Stimulated activated CD4-positive, alpha-beta T cell treated with anti-CD3 and anti-CD28 coated beads, Interleukin-4, amount 100 ng/mL, for 24 hours (primary cell): ENCODE measurements at regions not wholly inside any gene's neighbourhood (a gene's known extent, or its start where the extent isn't known, plus 50 kb on each side); places are given as distances from the start of the nearest gene placed in this dataset.
"Not testable (repeated sequence)": the region's sequence is repeated elsewhere in the genome, so short reads cannot be mapped to it uniquely, and the experiment has no call there.

Experiments
- DNase-seq: peaks from one replicate; pipeline ENCODE4 v3.0.0-alpha.2; 2020

- DNase-seq = no peak
These were observed 67.5 kb upstream of the ACTRT2 start for GRCh38 chr1:2953688-2954285.

GRCh38 chr1:2955652-2956051, 65.6 kb upstream of the ACTRT2 start:
- no peak for DNase-seq

GRCh38 chr1:2956576-2956975, 64.7 kb upstream of the ACTRT2 start:
- DNase-seq = no peak

GRCh38 chr1:2957329-2957728, 63.9 kb upstream of the ACTRT2 start:
- DNase-seq = no peak

- DNase-seq = not testable (repeated sequence)
These were observed 61.4 kb upstream of the ACTRT2 start for GRCh38 chr1:2959881-2960280.

GRCh38 chr1:2961081-2961480, 60.2 kb upstream of the ACTRT2 start:
- no peak for DNase-seq

GRCh38 chr1:2961661-2962060, 59.6 kb upstream of the ACTRT2 start:
- no peak for DNase-seq

GRCh38 chr1:2962061-2962460, 59.2 kb upstream of the ACTRT2 start:
- no peak for DNase-seq

- no peak for DNase-seq
These were observed 58.7 kb upstream of the ACTRT2 start for GRCh38 chr1:2962541-2962940.

- no peak for DNase-seq
These were observed 58.3 kb upstream of the ACTRT2 start for GRCh38 chr1:2962946-2963345.

GRCh38 chr1:2965676-2966075, 55.6 kb upstream of the ACTRT2 start:
- DNase-seq = no peak

GRCh38 chr1:2966449-2967328, 54.6 kb upstream of the ACTRT2 start:
- no peak for DNase-seq

GRCh38 chr1:2967329-2967725, 53.9 kb upstream of the ACTRT2 start:
- no peak for DNase-seq

- no peak for DNase-seq
These were observed 53.4 kb upstream of the ACTRT2 start for GRCh38 chr1:2967881-2968280.

GRCh38 chr1:2968471-2968881, 52.8 kb upstream of the ACTRT2 start:
- no peak for DNase-seq

GRCh38 chr1:2969011-2969844, 52.0 kb upstream of the ACTRT2 start:
- DNase-seq = no peak

GRCh38 chr1:2969845-2970291, 51.4 kb upstream of the ACTRT2 start:
- DNase-seq = no peak

GRCh38 chr1:2970311-2971071, 50.8 kb upstream of the ACTRT2 start:
- DNase-seq = no peak

- DNase-seq = no peak
These were observed 50.2 kb upstream of the ACTRT2 start for GRCh38 chr1:2971101-2971501.
